ENCODE measurements at regions not wholly inside any gene's neighbourhood (a gene's known extent, or its start where the extent isn't known, plus 50 kb on each side); places are given as distances from the start of the nearest gene placed in this dataset.

GRCh38 chr3:65181391-65181871 lies 493.6 kb upstream of the ADAMTS9 start:
- no peak overlapping the region for H3K27ac Mint-ChIP-seq (ENCODE audit: unreplicated experiment)
- no peaks in the 10 kb centered on the region for H3K4me1 Mint-ChIP-seq (ENCODE audit: unreplicated experiment)
- no peaks in the 10 kb centered on the region for H3K9me3 Mint-ChIP-seq (ENCODE audit: unreplicated experiment)
- peaks cover under 1% of the 10 kb centered on the region for H3K27me3 Mint-ChIP-seq (ENCODE audit: unreplicated experiment)
- no peak for DNase-seq (ENCODE audit: extremely low spot score, unreplicated experiment)
- no peaks in the 10 kb centered on the region for H3K36me3 Mint-ChIP-seq (ENCODE audit: unreplicated experiment)
- TF ChIP-seq CTCF (IDR thresholded peaks at IDR 0.05), result no peak
- H3K4me3 Mint-ChIP-seq (ENCODE audit: unreplicated experiment), result no peak overlapping the region

GRCh38 chr3:65178703-65179102 lies 490.9 kb upstream of the ADAMTS9 start:
- no peak overlapping the region for H3K27ac Mint-ChIP-seq (ENCODE audit: unreplicated experiment)
- H3K27me3 Mint-ChIP-seq (ENCODE audit: unreplicated experiment), result peaks cover 4% of the 10 kb centered on the region
- no peak for TF ChIP-seq CTCF (IDR thresholded peaks at IDR 0.05)
- H3K4me3 Mint-ChIP-seq (ENCODE audit: unreplicated experiment), result no peak overlapping the region
- H3K36me3 Mint-ChIP-seq (ENCODE audit: unreplicated experiment), result no peaks in the 10 kb centered on the region
- no peaks in the 10 kb centered on the region for H3K4me1 Mint-ChIP-seq (ENCODE audit: unreplicated experiment)
- no peaks in the 10 kb centered on the region for H3K9me3 Mint-ChIP-seq (ENCODE audit: unreplicated experiment)
- DNase-seq (ENCODE audit: extremely low spot score, unreplicated experiment), result no peak

GRCh38 chr3:65177960-65178376 lies 490.2 kb upstream of the ADAMTS9 start:
- Mint-ChIP-seq H3K27me3 (ENCODE audit: unreplicated experiment) (peaks cover 4% of the 10 kb centered on the region), H3K36me3 (ENCODE audit: unreplicated experiment) (no peaks in the 10 kb centered on the region), H3K4me1 (ENCODE audit: unreplicated experiment) (no peaks in the 10 kb centered on the region), H3K27ac (ENCODE audit: unreplicated experiment) (no peak overlapping the region), H3K9me3 (ENCODE audit: unreplicated experiment) (no peaks in the 10 kb centered on the region), H3K4me3 (ENCODE audit: unreplicated experiment) (no peak overlapping the region)
- no peak for TF ChIP-seq CTCF (IDR thresholded peaks at IDR 0.05)
- no peak for DNase-seq (ENCODE audit: extremely low spot score, unreplicated experiment)

GRCh38 chr3:65174713-65175112 lies 486.9 kb upstream of the ADAMTS9 start:
- H3K4me1 Mint-ChIP-seq (ENCODE audit: unreplicated experiment), result no peaks in the 10 kb centered on the region
- DNase-seq (ENCODE audit: extremely low spot score, unreplicated experiment), result no peak
- no peak overlapping the region for H3K27ac Mint-ChIP-seq (ENCODE audit: unreplicated experiment)
- H3K27me3 Mint-ChIP-seq (ENCODE audit: unreplicated experiment), result peaks cover 4% of the 10 kb centered on the region
- H3K36me3 Mint-ChIP-seq (ENCODE audit: unreplicated experiment), result no peaks in the 10 kb centered on the region
- H3K9me3 Mint-ChIP-seq (ENCODE audit: unreplicated experiment), result no peaks in the 10 kb centered on the region
- H3K4me3 Mint-ChIP-seq (ENCODE audit: unreplicated experiment), result no peak overlapping the region
- TF ChIP-seq CTCF (IDR thresholded peaks at IDR 0.05), result no peak

GRCh38 chr3:65173841-65174240 lies 486.0 kb upstream of the ADAMTS9 start:
- Mint-ChIP-seq H3K27ac (ENCODE audit: unreplicated experiment) (no peak overlapping the region), H3K9me3 (ENCODE audit: unreplicated experiment) (no peaks in the 10 kb centered on the region), H3K36me3 (ENCODE audit: unreplicated experiment) (no peaks in the 10 kb centered on the region)

More at GRCh38 chr3:65173841-65174240, 486.0 kb upstream of the ADAMTS9 start:
- no peak for TF ChIP-seq CTCF (IDR thresholded peaks at IDR 0.05)
- no peaks in the 10 kb centered on the region for H3K4me1 Mint-ChIP-seq (ENCODE audit: unreplicated experiment)
- no peak overlapping the region for H3K4me3 Mint-ChIP-seq (ENCODE audit: unreplicated experiment)
- H3K27me3 Mint-ChIP-seq (ENCODE audit: unreplicated experiment), result peaks cover 4% of the 10 kb centered on the region
- DNase-seq (ENCODE audit: extremely low spot score, unreplicated experiment), result no peak

Data from osteocyte (in vitro differentiated cells).